Keratinocyte (primary cell): ENCODE measurements at regions not wholly inside any gene's neighbourhood (a gene's known extent, or its start where the extent isn't known, plus 50 kb on each side); places are given as distances from the start of the nearest gene placed in this dataset.

ENCODE experiments used
- CTCF ChIP-seq, 3 experiments: IDR thresholded peaks in 1 of 3; conservative IDR thresholded peaks in 1 of 3; optimal IDR thresholded peaks in 1 of 3; 2 replicates in 2 of 3; 3 replicates in 1 of 3; pipeline versions ENCODE3 to v1.5.1; 2011; ENCODE audit warnings: low read length in 3 of 3, mild to moderate bottlenecking in 3 of 3, moderate library complexity in 2 of 3, control low read depth in 1 of 3, inconsistent platforms in 1 of 3; ENCODE audit not compliant: insufficient read depth in 2 of 3; ENCODE audit errors: extremely low read depth in 1 of 3
- EZH2 ChIP-seq: IDR thresholded peaks from one replicate; pipeline ENCODE4 v1.6.1; 2012; ENCODE audit warnings: inconsistent platforms, mild to moderate bottlenecking, low read length, moderate library complexity

GRCh38 chr6:105817961-105818360 is 268.2 kb upstream of the PRDM1 start:
- no peak for TF ChIP-seq CTCF (optimal IDR thresholded peaks at IDR 0.05 in 1 of 3, IDR thresholded peaks at IDR 0.05 in 1 of 3, conservative IDR thresholded peaks at IDR 0.05 in 1 of 3; ENCODE audit: extremely low read depth in 1 of 3, insufficient read depth in 2 of 3, low read length in 3 of 3)
- no peak for TF ChIP-seq EZH2
